SU-DHL-6 (cell line): ENCODE measurements at regions not wholly inside any gene's neighbourhood (a gene's known extent, or its start where the extent isn't known, plus 50 kb on each side); places are given as distances from the start of the nearest gene placed in this dataset.
"Not testable (repeated sequence)": the region's sequence is repeated elsewhere in the genome, so short reads cannot be mapped to it uniquely, and the experiment has no call there.

ENCODE experiments used
- H2AFZ ChIP-seq: fragments of 200-600 bp; sonication (generic); 2 replicates; pipeline ENCODE4 v1.6.1; 2014; ENCODE audit warnings: low read depth, mild to moderate bottlenecking, moderate library complexity, mixed read lengths, antibody characterized with exemption, low read length; ENCODE audit not compliant: severe bottlenecking
- H3F3A ChIP-seq: fragments of 200-600 bp; shearing (Covaris generic); 2 replicates; pipeline ENCODE4 v1.6.0; 2016; ENCODE audit warnings: antibody characterized with exemption, mild to moderate bottlenecking; ENCODE audit not compliant: insufficient read depth
- H3K27ac ChIP-seq: fragments of 200-600 bp; sonication (generic); 2 replicates; pipeline ENCODE4 v1.5.1; 2016; ENCODE audit warnings: low read depth, mild to moderate bottlenecking, low read length, moderate library complexity, mixed read lengths
- H3K27me3 ChIP-seq: fragments of 200-600 bp; sonication (generic), shearing (Covaris generic); 2 replicates; pipeline ENCODE4 v1.6.0; 2014; ENCODE audit warnings: mild to moderate bottlenecking, low read length
- H3K36me3 ChIP-seq: fragments of 200-600 bp; sonication (generic); 2 replicates; pipeline ENCODE4 v1.6.1; 2014; ENCODE audit warnings: mild to moderate bottlenecking, low read length, mixed read lengths
- H3K4me2 ChIP-seq: fragments of 300-600, 200-600 bp; shearing (Covaris generic), sonication (generic); 2 replicates; pipeline ENCODE4 v1.6.0; 2014; ENCODE audit warnings: low read length, low read depth, mild to moderate bottlenecking; ENCODE audit not compliant: poor library complexity, severe bottlenecking
- H3K4me3 ChIP-seq: fragments of 200-600 bp; sonication (generic); 2 replicates; pipeline ENCODE4 v1.5.1; 2014; ENCODE audit warnings: antibody characterized with exemption, low read length, mild to moderate bottlenecking, mixed read lengths; ENCODE audit not compliant: insufficient read depth, poor library complexity, severe bottlenecking
- H3K79me2 ChIP-seq: fragments of 200-600 bp; sonication (generic); 2 replicates; pipeline ENCODE4 v1.6.1; 2014; ENCODE audit warnings: mild to moderate bottlenecking, low read length, moderate library complexity; ENCODE audit not compliant: insufficient read depth
- H3K9ac ChIP-seq: fragments of 200-600 bp; sonication (generic); 2 replicates; pipeline ENCODE4 v1.7.0; 2014; ENCODE audit warnings: mild to moderate bottlenecking, low read length
- H3K9me2 ChIP-seq: fragments of 200-600 bp; sonication (generic); replicated peaks from 2 replicates; pipeline ENCODE4 v1.6.1; 2014; ENCODE audit warnings: low read length; ENCODE audit not compliant: insufficient read depth
- H3K9me3 ChIP-seq: fragments of 200-600 bp; sonication (generic); 2 replicates; pipeline ENCODE4 v1.6.1; 2014; ENCODE audit warnings: low read length, mixed read lengths; ENCODE audit not compliant: insufficient read depth
- H4K20me1 ChIP-seq: fragments of 200-600 bp; sonication (generic); 2 replicates; pipeline ENCODE4 v1.6.1; 2014; ENCODE audit warnings: low read depth, mild to moderate bottlenecking, antibody characterized with exemption, low read length, moderate library complexity, mixed read lengths
- EZH2phosphoT487 ChIP-seq: fragments of 200-600 bp; sonication (generic), shearing (Covaris generic); conservative IDR thresholded peaks from 2 replicates; pipeline ENCODE4 v1.6.1; 2018; ENCODE audit warnings: mild to moderate bottlenecking, antibody characterized with exemption, low read length, moderate library complexity, mixed read lengths
- TF ChIP-seq, protein P1 (sequence below): fragments of 200-600 bp; sonication (generic); IDR thresholded peaks from one replicate; pipeline ENCODE4 v1.5.1; 2017; ENCODE audit warnings: antibody characterized with exemption, mild to moderate bottlenecking, low read length, moderate library complexity; ENCODE audit not compliant: insufficient read depth, poor library complexity, severe bottlenecking

DNA sequence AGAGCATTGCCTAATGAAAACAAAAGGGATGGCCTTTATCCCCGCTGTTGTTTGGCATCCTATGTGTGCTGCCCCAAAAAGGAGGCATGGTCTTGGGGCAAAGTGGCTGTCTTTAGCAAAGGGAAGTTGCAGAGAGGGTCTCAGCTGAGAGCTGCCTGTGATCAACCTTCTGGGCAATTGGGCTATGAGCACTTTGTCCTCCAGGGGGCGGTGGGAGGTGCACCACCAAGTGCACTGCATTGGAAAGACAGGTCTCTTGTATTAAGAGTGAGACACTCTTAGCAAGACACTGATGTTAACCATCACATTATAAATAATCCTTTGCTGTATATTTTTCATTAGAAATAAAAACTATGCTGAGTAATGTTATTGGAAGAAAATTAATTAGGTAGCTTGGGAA lies 314.8 kb downstream of the POM121L12 start:
- Histone ChIP-seq H3K4me2 (no peak overlapping the region), H4K20me1 (no peaks in the 10 kb centered on the region), H3K36me3 (no peaks in the 10 kb centered on the region), H3K9ac (no peak overlapping the region), H3K9me2 (no peaks in the 10 kb centered on the region), H3K9me3 (no peaks in the 10 kb centered on the region), H3F3A (no peaks in the 10 kb centered on the region), H3K27ac (no peak overlapping the region), H3K4me3 (no peak overlapping the region), H3K79me2 (no peaks in the 10 kb centered on the region), H3K27me3 (no peaks in the 10 kb centered on the region), H2AFZ (no peak overlapping the region)
- TF ChIP-seq, protein P1, sequence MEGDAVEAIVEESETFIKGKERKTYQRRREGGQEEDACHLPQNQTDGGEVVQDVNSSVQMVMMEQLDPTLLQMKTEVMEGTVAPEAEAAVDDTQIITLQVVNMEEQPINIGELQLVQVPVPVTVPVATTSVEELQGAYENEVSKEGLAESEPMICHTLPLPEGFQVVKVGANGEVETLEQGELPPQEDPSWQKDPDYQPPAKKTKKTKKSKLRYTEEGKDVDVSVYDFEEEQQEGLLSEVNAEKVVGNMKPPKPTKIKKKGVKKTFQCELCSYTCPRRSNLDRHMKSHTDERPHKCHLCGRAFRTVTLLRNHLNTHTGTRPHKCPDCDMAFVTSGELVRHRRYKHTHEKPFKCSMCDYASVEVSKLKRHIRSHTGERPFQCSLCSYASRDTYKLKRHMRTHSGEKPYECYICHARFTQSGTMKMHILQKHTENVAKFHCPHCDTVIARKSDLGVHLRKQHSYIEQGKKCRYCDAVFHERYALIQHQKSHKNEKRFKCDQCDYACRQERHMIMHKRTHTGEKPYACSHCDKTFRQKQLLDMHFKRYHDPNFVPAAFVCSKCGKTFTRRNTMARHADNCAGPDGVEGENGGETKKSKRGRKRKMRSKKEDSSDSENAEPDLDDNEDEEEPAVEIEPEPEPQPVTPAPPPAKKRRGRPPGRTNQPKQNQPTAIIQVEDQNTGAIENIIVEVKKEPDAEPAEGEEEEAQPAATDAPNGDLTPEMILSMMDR: peak; percentile 56
- no peak for TF ChIP-seq EZH2phosphoT487

DNA sequence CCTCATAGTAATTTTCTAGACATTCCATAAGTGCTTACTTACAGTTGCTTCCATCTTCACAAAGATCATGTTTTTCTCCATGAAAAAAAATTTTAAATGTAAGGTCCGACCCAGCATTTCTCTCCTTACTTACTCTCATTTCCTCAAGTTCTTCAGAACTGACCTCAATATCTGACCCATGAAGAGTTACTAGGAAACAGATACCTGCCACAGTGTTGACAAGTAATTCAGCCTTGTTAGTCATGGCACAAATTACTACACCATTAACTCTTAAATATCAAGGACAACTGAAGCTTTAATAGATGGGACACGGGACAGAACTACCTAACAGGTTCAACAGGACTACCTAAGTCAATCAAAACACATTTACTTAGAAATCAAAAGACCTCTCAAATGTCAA lies 316.2 kb downstream of the POM121L12 start:
- Histone ChIP-seq H4K20me1 (no peaks in the 10 kb centered on the region), H3K9me3 (no peaks in the 10 kb centered on the region), H3K36me3 (no peaks in the 10 kb centered on the region), H3K4me2 (no peak overlapping the region), H3K27me3 (no peaks in the 10 kb centered on the region), H2AFZ (no peak overlapping the region), H3K79me2 (no peaks in the 10 kb centered on the region), H3K9ac (no peak overlapping the region), H3K9me2 (no peaks in the 10 kb centered on the region), H3K27ac (no peak overlapping the region), H3F3A (no peaks in the 10 kb centered on the region), H3K4me3 (no peak overlapping the region)
- TF ChIP-seq, protein P1: no peak
- no peak for TF ChIP-seq EZH2phosphoT487

DNA sequence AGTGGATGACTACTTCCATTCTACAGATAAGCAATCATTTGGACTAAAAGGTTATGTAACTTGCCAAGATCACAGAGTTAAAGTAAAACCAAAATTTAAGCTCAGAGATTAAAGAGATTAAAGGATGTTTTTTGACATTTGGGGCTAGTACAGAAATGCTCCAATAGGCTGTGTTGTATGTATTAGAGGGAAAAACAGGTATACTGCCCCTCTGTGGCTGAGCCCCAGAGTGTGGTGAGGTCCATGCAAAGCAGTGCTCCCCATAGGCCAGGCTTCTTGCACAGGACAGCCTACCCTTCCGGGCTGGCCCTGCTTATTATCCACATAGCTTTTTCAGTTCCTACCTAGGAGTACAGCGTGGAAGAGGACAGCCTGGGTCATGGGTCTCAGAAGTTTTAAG lies 322.8 kb downstream of the POM121L12 start:
- no peak overlapping the region for H3K9ac ChIP-seq
- no peaks in the 10 kb centered on the region for H3K9me3 ChIP-seq
- no peak overlapping the region for H3K27ac ChIP-seq
- H4K20me1 ChIP-seq: no peaks in the 10 kb centered on the region
- no peaks in the 10 kb centered on the region for H3F3A ChIP-seq
- no peaks in the 10 kb centered on the region for H3K36me3 ChIP-seq
- TF ChIP-seq, protein P1: no peak
- no peak for TF ChIP-seq EZH2phosphoT487
- no peaks in the 10 kb centered on the region for H3K79me2 ChIP-seq
- no peak overlapping the region for H3K4me3 ChIP-seq
- no peaks in the 10 kb centered on the region for H3K9me2 ChIP-seq
- no peaks in the 10 kb centered on the region for H3K27me3 ChIP-seq
- H3K4me2 ChIP-seq: no peak overlapping the region
- H2AFZ ChIP-seq: no peak overlapping the region

DNA sequence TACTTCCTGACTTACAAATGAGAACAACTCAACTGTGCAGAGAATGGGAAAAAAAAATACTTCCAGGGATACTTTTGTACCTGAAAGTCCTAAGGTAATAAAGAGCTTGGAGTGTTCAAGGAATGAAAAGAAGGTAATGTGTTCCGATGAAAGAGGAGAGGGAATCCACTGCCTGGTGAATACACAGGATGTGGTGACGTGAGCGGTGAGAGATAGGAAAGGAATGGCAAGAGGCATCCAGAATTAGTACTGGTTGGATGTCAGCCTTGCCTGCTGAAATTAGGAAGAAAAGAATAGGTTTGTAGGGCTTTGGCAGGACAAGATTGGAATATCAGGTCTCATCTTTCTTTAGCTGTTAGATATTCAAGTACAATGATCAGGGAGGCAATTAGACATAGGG lies 347.7 kb downstream of the POM121L12 start:
- H3F3A ChIP-seq: no peaks in the 10 kb centered on the region
- no peaks in the 10 kb centered on the region for H3K36me3 ChIP-seq
- no peaks in the 10 kb centered on the region for H3K27me3 ChIP-seq
- H2AFZ ChIP-seq: no peak overlapping the region
- H3K27ac ChIP-seq: no peak overlapping the region
- no peaks in the 10 kb centered on the region for H3K9me2 ChIP-seq
- H3K4me3 ChIP-seq: no peak overlapping the region
- TF ChIP-seq EZH2phosphoT487: no peak
- TF ChIP-seq, protein P1: no peak
- no peaks in the 10 kb centered on the region for H3K9me3 ChIP-seq
- H3K79me2 ChIP-seq: no peaks in the 10 kb centered on the region
- no peak overlapping the region for H3K4me2 ChIP-seq
- no peaks in the 10 kb centered on the region for H4K20me1 ChIP-seq
- H3K9ac ChIP-seq: no peak overlapping the region

DNA sequence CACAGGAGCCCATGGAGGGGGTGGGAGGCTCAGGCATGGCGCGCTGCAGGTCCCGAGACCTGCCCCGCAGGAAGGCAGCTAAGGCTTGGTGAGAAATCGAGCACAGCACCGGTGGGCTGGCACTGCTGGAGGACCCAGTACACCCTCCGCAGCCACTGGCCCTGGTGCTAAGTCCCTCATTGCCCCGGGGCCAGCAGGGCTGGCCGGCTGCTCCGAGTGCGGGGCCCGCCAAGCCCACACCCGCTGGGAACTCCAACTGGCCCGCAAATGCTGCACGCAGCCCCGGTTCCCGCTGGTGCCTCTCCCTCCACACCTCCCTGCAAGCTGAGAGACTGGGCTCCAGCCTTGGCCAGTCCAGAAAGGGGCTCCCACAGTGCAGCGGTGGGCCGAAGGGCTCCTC lies 349.8 kb downstream of the POM121L12 start:
- not testable (repeated sequence) for H3K9ac ChIP-seq, H4K20me1 ChIP-seq, H3K36me3 ChIP-seq, H3K4me3 ChIP-seq, H3K27me3 ChIP-seq, H3K79me2 ChIP-seq, H3K9me2 ChIP-seq, H3K4me2 ChIP-seq, H3K9me3 ChIP-seq, H3K27ac ChIP-seq, H2AFZ ChIP-seq, H3F3A ChIP-seq
